ENCODE measurements at regions not wholly inside any gene's neighbourhood (a gene's known extent, or its start where the extent isn't known, plus 50 kb on each side); places are given as distances from the start of the nearest gene placed in this dataset.

GRCh38 chr6:22030730-22031619 is 265.9 kb downstream of the PRL start:
- TF ChIP-seq CTCF (IDR thresholded peaks at IDR 0.05; ENCODE audit: low read depth, low read length, poor library complexity, severe bottlenecking), result no peak
- TF ChIP-seq EZH2phosphoT487 (IDR thresholded peaks at IDR 0.05; ENCODE audit: borderline replicate concordance, low read length), result no peak

All from DOHH2 (cell line).